ENCODE measurements at regions not wholly inside any gene's neighbourhood (a gene's known extent, or its start where the extent isn't known, plus 50 kb on each side); places are given as distances from the start of the nearest gene placed in this dataset.

DNA sequence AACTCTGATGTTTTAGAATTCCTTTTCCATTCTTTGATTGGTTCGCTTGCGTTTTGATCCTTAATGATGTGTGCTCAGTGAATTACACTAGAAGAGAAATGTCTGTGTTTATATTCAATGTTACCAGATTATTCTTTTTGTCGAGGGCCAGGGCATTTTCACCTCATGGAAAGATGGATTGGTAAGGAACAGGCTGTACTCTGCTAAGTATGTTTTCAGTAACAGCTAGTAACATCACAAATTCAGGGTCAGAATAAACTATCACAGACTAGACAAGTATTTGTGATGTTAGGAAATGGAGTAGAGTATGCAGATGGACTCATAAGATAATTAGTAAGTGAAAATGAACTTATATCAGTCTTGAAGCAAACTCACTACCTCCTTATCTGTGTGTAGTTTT lies 235.6 kb downstream of the SOX4 start:
- TF ChIP-seq TAF1 (IDR thresholded peaks at IDR 0.05; ENCODE audit: low read depth) (no peak), TCF12 (IDR thresholded peaks at IDR 0.05; ENCODE audit: low read depth) (no peak), FOXM1 (IDR thresholded peaks at IDR 0.05; ENCODE audit: borderline replicate concordance, low read depth) (no peak), CEBPB (IDR thresholded peaks at IDR 0.05) (no peak), ZBTB7A (IDR thresholded peaks at IDR 0.05; ENCODE audit: low read depth) (no peak), NFIC (IDR thresholded peaks at IDR 0.05) (no peak), EGR1 (IDR thresholded peaks at IDR 0.05) (no peak), EP300 (IDR thresholded peaks at IDR 0.05; ENCODE audit: borderline replicate concordance) (no peak), YY1 (IDR thresholded peaks at IDR 0.05; ENCODE audit: low read depth) (no peak), CREB1 (IDR thresholded peaks at IDR 0.05; ENCODE audit: low read depth) (no peak), TEAD4 (IDR thresholded peaks at IDR 0.05) (no peak), RAD21 (IDR thresholded peaks at IDR 0.05; ENCODE audit: low read depth) (no peak)
- TF ChIP-seq, protein P1, sequence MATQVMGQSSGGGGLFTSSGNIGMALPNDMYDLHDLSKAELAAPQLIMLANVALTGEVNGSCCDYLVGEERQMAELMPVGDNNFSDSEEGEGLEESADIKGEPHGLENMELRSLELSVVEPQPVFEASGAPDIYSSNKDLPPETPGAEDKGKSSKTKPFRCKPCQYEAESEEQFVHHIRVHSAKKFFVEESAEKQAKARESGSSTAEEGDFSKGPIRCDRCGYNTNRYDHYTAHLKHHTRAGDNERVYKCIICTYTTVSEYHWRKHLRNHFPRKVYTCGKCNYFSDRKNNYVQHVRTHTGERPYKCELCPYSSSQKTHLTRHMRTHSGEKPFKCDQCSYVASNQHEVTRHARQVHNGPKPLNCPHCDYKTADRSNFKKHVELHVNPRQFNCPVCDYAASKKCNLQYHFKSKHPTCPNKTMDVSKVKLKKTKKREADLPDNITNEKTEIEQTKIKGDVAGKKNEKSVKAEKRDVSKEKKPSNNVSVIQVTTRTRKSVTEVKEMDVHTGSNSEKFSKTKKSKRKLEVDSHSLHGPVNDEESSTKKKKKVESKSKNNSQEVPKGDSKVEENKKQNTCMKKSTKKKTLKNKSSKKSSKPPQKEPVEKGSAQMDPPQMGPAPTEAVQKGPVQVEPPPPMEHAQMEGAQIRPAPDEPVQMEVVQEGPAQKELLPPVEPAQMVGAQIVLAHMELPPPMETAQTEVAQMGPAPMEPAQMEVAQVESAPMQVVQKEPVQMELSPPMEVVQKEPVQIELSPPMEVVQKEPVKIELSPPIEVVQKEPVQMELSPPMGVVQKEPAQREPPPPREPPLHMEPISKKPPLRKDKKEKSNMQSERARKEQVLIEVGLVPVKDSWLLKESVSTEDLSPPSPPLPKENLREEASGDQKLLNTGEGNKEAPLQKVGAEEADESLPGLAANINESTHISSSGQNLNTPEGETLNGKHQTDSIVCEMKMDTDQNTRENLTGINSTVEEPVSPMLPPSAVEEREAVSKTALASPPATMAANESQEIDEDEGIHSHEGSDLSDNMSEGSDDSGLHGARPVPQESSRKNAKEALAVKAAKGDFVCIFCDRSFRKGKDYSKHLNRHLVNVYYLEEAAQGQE (IDR thresholded peaks at IDR 0.05; ENCODE audit: low read depth), result no peak
- TF ChIP-seq, protein P2, sequence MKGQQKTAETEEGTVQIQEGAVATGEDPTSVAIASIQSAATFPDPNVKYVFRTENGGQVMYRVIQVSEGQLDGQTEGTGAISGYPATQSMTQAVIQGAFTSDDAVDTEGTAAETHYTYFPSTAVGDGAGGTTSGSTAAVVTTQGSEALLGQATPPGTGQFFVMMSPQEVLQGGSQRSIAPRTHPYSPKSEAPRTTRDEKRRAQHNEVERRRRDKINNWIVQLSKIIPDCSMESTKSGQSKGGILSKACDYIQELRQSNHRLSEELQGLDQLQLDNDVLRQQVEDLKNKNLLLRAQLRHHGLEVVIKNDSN (IDR thresholded peaks at IDR 0.05), result no peak
- TF ChIP-seq, protein P3, sequence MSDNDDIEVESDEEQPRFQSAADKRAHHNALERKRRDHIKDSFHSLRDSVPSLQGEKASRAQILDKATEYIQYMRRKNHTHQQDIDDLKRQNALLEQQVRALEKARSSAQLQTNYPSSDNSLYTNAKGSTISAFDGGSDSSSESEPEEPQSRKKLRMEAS (IDR thresholded peaks at IDR 0.05), result no peak

DNA sequence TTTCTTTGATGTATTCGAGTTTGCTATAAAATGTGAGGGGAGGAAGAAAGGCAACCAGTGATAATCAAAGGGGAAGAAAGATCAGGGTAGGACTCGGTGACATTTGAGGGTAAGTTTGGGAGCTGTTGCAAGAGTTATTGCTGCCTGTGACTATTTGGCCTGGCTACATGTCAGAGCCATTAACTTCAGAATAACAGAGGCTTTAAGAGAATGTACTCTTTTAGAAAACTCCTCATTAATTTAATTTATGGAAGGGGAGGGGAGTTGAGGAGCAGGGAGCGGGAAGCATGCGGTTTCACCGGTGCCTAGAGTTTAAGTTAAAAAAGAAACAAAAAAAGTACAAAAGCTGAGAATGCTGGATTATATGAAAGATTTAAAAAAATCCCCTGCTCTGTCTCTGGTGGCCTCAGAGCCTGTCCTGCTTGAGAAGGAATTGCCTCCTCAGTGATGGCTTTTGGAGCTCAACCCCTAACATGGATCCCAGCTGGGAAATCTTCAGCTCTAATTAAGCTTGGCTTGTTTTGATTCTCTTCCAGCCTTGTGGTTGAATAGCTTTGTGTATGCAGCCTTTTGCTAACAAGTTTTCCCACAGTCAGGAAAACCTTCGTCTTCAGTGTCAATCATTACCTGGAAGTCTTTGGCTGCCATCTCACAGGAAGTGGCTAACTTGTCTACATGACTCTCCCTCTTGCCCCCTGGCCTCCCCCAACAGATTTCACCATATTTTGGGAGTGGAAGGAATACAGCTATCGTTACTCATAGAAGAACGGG lies 238.2 kb downstream of the SOX4 start:
- no peak for TF ChIP-seq CREB1 (IDR thresholded peaks at IDR 0.05; ENCODE audit: low read depth)
- TF ChIP-seq TAF1 (IDR thresholded peaks at IDR 0.05; ENCODE audit: low read depth), result no peak
- TF ChIP-seq YY1 (IDR thresholded peaks at IDR 0.05; ENCODE audit: low read depth), result no peak
- TF ChIP-seq, protein P2 (IDR thresholded peaks at IDR 0.05), result no peak
- TF ChIP-seq CEBPB (IDR thresholded peaks at IDR 0.05), result no peak
- TF ChIP-seq TEAD4 (IDR thresholded peaks at IDR 0.05), result no peak
- TF ChIP-seq NFIC (IDR thresholded peaks at IDR 0.05), result no peak
- TF ChIP-seq EGR1 (IDR thresholded peaks at IDR 0.05), result no peak
- TF ChIP-seq RAD21 (IDR thresholded peaks at IDR 0.05; ENCODE audit: low read depth), result no peak
- TF ChIP-seq ZBTB7A (IDR thresholded peaks at IDR 0.05; ENCODE audit: low read depth), result no peak
- TF ChIP-seq, protein P1 (IDR thresholded peaks at IDR 0.05; ENCODE audit: low read depth), result no peak

DNA sequence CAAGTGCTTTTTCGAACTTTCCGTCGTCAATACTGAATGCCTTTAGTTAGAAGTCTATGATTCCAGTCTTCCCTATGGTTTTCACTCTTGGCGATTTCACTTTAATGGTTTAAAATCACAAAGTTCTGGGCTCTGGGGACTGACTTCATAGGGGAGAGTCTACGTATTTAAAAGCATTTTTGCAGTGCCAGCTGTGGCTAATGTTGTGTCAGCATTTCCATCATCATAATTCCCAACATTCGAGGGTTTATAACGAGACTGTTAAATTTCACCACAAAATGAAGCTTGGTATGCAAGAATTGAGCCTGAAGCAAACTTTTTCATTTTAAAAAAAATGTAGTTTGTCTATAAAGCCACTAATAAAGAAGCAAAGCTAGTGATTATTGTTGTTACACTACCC lies 242.7 kb downstream of the SOX4 start:
- TF ChIP-seq RAD21 (IDR thresholded peaks at IDR 0.05; ENCODE audit: low read depth) (no peak), EGR1 (IDR thresholded peaks at IDR 0.05) (no peak), TCF12 (IDR thresholded peaks at IDR 0.05; ENCODE audit: low read depth) (no peak), EP300 (IDR thresholded peaks at IDR 0.05; ENCODE audit: borderline replicate concordance) (no peak), CREB1 (IDR thresholded peaks at IDR 0.05; ENCODE audit: low read depth) (no peak), ZBTB7A (IDR thresholded peaks at IDR 0.05; ENCODE audit: low read depth) (no peak), CEBPB (IDR thresholded peaks at IDR 0.05) (no peak), YY1 (IDR thresholded peaks at IDR 0.05; ENCODE audit: low read depth) (no peak), TEAD4 (IDR thresholded peaks at IDR 0.05) (no peak), NFIC (IDR thresholded peaks at IDR 0.05) (no peak), TAF1 (IDR thresholded peaks at IDR 0.05; ENCODE audit: low read depth) (no peak), FOXM1 (IDR thresholded peaks at IDR 0.05; ENCODE audit: borderline replicate concordance, low read depth) (no peak)
- TF ChIP-seq, protein P3 (IDR thresholded peaks at IDR 0.05), result no peak
- TF ChIP-seq, protein P1 (IDR thresholded peaks at IDR 0.05; ENCODE audit: low read depth), result no peak
- TF ChIP-seq, protein P2 (IDR thresholded peaks at IDR 0.05), result no peak
